NCI-H82 (cell line): ENCODE measurements at regions not wholly inside any gene's neighbourhood (a gene's known extent, or its start where the extent isn't known, plus 50 kb on each side); places are given as distances from the start of the nearest gene placed in this dataset.

ENCODE experiments used
- DNase-seq: peaks from one replicate; lab custom pipeline; 2025; lab: John Stamatoyannopoulos, UW

DNA sequence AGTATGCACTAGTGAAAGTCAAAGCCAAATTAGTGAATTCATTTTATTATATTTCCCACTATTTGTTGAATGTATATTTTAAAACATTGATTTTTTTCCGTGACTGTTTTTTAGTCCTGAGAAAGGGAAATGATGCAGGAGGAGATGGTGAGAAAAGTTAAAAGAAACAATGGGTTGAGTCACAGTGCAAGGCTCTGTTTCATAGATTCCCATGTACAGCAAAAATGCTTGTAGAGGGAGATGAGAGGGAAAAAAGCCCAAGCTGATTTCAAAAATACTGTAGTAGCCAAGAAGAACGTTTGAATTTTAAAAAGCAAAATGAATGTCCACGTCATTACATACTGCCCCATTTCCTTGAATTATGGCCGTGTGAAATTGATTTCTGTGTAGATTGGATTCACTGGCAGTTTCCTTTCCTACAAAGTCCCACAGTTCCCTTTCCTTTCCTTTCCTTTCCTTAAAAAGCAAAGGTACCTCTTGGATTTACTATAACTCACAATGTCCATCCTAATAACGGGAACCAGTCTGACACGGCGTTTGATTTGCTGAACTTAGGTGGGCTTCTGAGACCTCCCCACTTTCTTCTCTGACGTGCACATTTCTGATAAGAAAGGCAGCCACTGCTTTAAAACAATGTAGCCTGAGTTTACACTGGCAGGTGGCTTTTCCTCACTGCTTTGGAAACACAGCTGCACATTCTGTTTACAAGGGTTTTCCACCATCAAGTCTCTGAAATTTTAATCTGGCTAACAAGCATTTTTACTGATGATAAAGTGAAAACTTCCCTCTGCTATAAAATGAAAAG is 63.7 kb downstream of the SPCS3 start:
- DNase-seq: no peak

DNA sequence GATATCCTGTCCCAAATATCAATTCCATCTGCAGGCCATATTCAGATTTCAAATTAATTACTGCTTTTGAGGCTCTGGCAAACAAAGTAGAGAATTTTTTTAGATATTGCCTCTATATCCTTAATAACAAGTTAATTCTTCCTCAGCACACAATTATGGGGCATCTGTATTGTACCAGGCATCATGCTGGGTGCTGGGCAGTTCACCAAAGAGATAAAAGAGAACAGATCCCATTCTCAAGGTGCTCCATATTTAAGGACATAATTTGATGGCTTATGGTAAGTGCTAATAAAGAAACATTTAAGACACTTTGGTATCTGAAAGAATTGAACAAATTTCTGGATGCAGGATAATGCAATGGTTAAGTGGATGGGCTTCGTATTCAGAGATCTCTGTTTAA is 65.8 kb downstream of the SPCS3 start:
- no peak for DNase-seq

DNA sequence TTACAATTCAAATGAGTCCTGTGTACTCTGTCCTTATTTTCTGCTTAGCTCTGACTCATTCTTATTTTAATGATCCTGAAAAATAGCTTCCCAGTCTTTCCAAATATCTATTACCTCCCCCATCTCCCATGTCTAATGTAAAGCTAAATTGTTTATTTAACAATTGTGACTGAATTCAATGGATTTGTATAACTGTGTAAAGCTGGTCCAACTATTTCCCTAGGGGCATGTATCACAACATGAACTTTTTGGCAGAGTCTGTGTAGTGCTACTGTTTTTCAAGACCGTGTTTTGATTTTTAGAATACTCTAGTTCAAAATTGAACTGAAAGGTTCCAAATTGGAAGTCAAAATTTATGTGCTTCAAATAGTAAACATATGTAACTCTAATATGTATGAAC is 67.8 kb downstream of the SPCS3 start:
- DNase-seq: no peak

DNA sequence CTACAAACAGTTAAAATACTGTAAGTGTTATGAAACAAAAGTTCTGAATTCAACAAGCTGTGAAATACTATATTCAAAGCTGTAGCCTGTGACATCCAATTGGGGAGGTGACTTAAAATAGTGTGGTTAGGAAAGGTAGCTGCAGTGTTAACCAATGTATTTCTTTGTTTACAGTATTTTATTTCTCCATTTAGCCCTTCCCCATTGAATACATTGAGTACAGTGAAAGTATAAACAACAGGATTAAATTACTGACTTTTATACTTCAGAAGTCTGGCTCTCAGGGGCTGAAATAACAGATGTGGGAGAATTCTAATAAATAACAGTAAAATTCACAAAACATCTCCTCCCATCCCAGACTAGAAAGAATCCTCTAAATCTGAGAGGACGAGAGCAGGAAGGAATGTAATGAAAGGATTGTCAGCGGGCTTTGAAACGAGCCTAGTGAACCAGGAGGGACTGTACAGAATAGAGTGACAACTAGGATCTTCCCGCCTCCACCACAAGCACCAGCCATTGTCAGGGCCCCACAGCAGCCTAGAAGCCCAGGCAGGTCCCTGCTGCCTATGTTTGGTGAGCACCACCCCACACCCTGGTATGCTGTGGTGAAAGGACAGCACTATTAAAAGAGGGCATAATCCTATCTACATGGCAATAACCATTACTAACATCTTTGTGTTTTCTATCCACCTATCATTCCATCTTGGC is 73.7 kb downstream of the SPCS3 start:
- no peak for DNase-seq

DNA sequence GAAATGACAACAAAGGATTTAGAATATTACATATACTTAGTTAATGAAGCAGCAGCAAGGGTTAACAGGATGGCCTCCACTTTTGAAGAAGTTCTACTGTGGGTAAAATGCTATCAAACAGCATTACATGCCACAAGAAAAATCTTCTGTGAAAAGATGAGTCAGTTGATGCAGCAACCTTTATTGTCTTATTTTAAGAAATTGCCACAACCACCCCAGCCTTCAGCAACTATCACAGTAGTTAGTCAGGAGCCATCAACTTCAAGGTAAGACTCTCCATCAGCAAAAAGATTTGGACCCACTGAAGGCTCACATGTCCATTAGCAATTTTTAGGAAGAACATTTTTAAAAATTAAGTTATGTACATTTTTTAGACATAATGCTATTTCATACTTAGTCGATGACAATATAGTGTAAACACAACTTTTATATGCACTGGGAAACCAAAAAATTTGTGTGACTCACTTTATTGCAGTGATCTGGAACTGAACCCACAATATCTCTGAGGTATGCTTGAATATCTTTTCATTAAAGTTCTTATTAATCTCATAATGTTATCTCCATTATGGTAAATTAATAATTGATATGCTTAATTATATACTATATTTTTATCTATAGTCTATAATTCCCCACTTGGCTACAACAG is 81.2 kb downstream of the SPCS3 start:
- DNase-seq: no peak

DNA sequence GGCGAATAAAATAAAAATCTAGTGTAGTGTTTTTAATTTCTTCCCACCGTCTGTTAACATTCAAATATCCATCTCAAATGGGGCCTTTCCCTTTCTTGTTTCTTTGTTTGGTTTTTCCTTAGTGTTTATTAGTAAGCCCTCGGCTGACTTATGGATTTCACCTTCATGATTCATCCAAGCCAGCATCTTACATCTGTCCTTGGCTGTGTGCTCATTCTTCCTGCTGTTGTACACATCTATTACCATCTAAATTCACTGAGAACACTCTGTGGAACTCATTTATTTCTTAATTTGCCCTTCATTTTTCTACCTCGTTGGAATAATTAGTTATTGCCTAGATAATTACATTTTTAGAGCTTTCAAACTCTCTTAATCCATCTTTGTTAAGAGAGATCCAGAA is 84.9 kb downstream of the SPCS3 start:
- peak; percentile 29 for DNase-seq

DNA sequence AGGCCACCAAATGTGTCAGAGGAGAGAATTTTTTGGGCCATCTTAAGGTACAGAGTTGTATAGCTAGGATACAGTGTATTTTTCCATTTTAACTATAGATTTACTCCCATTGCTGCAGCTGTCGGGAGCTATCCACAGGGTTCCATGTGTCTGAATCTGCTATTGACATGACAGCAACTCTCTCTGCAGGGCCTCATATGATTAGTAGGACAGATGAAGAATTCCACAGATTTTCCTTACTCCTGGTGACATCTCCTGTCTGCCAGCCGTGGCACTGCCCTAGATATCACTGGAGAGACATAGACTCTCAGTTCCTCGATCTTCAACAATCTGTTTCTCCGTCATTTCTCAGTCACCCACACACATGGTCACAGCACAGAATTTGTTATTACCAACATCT is 86.5 kb downstream of the SPCS3 start:
- no peak for DNase-seq

DNA sequence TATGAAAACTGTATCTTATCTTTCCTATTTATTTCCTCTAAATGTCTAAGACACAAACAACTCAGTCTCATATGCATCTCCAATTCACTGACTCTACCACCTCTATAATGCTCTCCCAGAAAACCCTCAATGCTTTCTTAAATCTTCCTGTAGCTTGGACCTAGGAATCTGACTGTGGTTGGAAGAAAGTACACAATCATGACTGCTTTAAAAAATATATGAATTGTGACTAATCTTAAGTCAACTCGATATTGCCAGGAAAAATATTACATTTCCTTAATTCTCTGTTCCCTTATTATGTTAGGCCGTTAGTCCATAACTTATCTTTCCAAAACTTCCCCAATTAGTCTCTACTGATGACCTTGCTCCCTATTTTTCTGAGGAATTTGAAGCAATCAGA is 87.0 kb downstream of the SPCS3 start:
- no peak for DNase-seq

DNA sequence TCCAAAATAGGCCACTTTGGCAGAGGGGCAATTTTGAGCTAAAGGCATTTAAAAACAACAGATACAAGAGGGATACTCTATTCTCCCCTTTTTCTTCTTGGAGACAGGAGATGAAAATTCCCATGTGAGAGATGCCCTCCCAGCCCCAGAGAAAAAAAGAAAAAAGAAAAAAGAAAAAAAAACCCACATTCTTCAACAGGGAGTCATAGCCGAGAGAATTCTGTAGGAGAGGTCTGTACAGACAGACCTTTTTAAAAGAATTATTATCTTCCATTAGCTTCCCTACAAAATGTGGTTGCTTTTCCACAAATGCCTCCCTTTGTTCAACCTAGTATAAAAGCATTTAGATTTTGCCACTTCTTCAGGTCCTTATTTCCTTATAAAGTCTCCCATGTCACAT is 89.9 kb downstream of the SPCS3 start:
- DNase-seq: no peak

DNA sequence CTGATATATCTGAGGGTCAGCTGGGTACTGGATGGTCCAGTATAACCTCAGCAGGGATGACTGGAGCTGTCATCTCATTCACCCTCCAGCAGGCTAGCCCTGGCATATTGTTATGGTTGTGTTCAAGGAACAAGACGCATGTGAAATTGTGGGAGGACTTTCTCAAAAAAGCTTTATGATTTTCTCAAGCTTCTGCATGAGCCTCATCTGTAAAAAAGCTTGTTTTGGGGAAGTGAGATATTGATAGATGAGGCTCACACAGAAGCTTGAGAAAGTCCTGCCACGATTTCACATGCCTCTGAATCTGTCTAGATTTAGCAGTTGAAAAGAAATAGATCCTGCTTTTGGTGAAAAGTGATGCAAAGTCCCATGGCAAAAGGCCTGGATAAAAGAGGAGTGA is 93.4 kb downstream of the SPCS3 start:
- no peak for DNase-seq

DNA sequence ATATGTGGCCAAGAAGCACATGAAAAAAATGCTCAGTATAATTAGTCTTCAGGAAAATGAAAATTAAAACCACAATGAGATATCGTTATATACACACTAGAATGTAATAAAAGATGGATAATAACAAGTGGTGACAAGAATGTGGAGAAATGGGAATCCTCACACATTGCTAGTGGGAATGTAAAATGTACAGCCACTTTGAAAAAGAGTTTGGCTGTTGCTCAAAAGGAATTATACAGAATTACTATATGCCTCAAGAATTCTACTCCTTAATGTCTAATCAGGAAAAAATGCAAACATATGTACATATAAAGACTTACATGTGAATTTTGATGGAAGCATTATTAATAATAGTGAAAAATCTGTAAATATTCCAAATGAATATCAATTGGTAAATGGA is 102.2 kb downstream of the SPCS3 start:
- DNase-seq: no peak

DNA sequence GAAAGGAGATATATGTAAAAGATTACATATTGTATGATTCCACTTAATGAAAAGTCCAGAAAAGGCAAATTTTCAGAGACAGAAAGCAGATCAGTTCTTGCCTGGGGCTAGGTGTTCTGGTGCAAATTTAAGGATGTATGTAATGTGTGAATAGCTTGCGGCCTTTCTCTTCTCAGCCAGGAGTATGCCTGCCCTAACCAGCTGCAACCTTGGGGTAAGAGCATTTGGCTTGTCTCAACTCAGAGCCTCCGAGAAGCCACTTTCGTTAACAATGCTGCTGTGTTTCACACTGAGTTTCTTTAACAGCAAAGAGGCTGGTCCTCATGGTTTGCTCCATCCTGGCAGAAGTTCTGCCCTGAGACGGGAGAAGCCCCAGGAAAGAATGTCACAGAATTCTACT is 102.7 kb downstream of the SPCS3 start:
- no peak for DNase-seq

DNA sequence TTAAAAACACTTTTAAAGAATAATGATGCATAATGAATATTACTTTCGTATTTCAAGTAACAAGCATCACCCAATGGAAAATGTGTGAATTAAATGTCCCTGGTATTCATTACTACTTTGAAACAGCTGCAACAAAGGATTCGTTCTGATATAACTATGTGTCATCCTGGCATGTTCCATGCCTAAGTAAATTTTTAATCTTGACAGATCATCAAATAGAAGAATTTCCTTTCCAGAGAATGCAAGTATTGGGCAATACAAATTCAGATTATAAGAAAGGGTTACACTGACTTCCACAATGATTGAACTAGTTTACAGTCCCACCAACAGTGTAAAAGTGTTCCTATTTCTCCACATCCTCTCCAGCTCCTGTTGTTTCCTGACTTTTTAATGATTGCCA is 105.3 kb downstream of the SPCS3 start:
- no peak for DNase-seq

DNA sequence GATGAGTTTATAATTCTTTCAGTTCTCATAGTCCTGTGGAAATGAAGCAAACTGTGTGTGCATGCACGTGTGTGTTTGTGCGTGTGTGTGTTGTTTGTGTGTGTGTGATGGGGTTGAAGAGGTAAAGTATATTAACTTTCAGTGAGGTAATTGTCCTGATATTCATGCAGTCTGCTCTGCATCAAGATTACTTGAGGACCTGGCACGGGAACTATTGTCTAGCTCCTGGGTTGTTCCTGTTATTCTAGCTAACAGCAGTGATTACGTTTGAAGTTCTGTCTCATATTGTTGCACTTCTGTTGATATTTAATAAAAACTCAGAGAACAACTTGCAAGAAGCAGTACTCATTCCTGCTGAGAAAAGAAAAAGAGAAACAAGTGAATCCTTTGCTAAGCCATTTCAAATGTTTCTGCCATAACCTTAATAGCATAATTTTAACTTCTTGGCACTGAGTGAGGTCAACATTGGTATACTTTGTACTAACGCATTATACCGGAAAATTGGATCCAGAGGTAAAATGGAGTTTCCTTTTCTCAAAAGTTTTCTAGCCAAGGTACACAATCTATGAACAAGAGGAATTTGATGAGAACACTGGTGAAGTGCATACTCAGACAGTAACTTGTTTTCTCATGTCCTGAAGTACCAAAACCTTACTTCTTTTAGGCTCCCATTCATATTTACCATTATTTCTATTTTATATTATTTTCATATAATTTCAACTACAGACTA is 113.2 kb downstream of the SPCS3 start:
- DNase-seq: no peak

DNA sequence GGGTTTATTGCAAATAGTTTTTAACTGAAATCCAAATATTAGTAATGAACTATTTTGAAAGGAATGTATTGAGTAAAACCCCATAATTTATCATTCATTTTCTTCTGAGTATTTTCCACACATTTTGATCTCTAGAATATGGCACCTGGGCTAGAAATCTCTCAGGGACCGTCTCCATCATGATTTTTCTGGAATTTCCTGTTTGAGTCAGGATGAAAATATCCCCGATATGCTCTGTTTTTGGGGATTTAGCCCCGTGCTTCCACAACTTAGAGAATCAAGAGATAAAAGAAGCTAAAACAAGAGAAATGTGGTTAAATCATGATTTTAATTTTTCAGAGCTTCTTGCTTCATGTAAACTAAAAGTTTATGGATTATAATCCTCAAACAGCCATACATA is 114.2 kb downstream of the SPCS3 start:
- no peak for DNase-seq

DNA sequence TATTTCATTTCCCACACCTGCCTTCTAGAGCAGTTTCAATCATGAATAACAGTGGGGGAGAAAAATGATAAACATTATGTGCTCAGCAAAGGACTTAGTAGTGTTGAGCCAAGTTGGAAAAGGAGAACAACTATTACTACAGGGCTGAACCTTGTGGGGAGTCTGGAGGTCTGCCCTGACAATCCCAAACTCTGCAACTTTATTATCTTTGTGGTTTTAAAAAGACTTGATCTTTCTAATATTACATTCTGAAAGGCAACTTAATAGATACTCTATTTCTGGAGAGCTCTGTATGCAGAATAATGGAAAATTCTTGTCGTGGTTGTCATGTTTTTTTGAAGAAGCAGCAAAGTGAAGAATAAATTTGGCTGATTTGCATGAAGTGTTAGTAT is 116.1 kb downstream of the SPCS3 start:
- no peak for DNase-seq

DNA sequence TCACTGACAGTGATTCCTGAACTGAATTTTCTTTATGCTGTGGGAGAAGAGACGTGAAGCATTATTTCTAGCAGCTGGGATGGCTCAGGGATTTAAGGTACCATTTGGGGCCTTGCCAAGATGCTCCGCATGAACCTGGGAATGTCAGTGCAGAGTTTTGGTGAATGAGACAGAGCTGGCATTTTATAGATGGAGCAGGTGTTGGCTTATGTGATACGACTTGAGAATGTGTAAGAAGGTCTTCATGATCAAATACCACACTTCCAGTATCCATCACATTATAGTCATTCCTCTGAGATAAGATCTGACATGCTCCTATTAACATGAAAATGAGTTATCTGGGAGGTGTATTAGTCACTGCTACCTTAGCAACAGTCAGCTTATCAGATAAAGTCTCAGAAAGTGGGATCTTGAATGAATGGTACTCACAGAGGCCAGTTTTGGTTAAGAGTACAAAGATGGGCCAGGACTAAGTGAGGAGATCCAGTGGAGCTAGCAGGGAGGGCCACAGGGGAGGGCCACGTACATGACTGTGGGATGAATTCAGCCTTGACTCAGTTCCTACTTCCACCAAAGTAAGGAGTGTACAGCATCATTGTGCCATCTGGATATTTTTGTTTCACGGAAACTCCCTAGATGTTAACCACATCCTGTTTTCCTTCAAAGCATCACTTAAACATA is 116.7 kb downstream of the SPCS3 start:
- DNase-seq: no peak

DNA sequence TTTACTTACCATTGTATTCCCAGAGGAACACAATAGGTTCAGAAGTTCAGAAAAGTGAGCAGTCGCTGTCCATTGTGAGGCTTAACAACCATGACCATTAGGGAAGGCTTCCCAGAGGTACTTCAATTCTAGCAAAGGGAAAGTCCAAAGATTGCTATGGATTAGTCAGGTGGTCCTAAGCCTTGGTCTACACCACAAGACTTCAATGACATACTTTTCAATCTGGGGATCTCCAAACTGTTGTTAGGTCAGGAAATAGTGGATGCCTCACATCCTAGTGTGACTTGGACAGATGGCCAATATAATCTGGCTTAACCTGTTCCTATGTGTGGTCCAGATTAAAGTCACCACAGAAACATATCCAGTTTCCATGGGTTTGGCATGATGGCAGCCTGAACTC is 118.0 kb downstream of the SPCS3 start:
- no peak for DNase-seq

DNA sequence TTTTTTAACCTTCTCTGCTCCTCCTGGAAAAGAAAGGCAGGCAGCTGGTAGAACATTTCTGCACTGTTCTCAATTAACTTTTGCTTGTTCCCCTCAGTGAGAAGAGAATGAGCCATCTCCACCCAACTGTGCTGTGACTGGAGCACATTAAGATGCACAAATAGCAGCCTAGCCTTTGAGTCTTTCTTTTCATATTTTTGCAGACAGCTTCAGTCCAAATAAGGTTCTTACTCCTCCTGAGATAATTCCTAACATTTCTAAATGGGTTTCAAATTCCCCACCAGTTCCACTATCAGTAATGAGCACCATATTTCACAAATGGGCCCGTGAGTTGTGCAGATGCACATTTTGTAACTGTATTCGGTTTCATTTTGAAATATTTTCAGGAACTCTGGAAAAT is 118.6 kb downstream of the SPCS3 start:
- no peak for DNase-seq

DNA sequence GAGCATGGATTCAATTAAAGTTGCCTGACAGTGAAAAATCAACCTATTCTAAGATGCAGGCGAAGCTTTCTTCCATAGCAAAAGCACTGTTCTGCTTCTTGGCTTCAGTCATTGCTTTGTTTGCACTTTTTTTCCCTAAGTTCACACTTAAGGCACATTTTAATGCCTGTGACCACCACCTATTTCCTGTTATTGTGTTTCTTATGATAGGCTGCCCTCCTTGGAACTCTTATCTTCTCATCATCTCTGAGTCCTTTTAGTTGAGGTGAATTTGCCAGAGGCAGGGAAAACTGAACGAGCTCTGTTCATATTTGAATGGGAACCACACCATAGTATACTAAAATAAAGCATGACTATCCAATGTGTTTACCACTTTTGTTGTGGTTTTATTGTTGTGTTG is 119.8 kb downstream of the SPCS3 start:
- DNase-seq: no peak

DNA sequence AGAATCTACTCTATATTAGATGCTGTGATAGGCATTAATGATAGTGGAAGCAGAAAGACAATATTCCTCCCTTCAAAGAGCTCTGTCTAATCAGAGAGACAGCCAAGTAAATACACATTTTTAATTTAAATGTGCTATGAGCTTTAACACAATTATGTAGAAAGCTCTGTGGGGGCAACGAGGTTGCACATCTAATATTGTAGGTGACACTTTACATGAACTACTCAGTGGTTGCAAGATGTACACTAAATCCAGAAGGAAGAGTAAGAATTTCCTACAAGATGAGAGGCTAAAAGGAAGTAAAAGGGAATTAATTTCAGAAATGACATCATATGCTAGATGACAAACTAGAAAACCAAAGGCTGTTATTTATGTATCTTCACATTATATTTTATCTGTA is 120.9 kb downstream of the SPCS3 start:
- no peak for DNase-seq

DNA sequence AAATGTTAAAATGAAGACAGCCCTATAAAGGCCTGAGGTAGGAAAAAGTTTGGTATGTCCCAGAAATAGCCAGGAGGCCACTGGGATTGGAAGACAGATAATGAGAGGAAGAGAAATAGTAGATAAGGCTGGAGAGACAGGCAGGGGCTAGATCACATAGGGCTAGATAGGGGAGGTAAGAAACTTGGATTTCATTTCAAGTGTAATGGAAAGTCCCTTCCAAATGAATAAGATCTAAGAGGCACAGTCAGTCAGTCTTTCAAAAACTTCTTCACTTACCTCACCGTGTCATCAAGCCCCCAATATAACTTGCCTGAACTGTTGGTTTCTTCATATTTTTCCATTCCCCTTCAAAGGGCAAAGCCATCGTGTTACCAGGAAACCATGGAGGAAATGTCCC is 121.8 kb downstream of the SPCS3 start:
- DNase-seq: no peak
